Ecto neural progenitor cell (in vitro differentiated cells): ENCODE measurements at regions not wholly inside any gene's neighbourhood (a gene's known extent, or its start where the extent isn't known, plus 50 kb on each side); places are given as distances from the start of the nearest gene placed in this dataset.

Experiments
- DNase-seq: peaks from one replicate; pipeline ENCODE4 v3.0.0-alpha.2; 2018; ENCODE audit warnings: low spot score

DNA sequence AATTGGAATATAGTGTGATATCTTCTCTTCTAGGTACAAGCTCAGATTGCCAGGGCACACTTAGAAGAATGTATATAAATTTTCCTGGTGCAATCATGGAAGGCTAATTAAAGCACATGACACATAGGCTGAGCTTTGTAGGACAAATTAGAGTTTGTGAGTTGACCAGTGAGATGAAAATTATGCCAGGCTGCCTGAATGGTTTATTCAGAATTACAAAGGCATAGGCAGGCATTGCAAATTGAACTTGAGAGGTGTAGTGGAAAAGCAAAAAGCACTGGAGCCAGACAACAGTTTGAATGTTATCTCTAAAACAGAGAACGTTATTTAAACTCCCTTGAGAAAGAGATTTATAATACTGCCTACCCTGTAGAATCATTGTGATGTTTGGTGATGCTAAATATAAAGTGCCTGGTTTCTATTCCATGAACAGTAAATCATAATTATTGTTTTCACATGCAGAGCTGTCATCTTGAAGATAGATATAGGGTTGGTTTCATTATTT, 712.1 kb downstream of the TBC1D32 start:
- no peak for DNase-seq

DNA sequence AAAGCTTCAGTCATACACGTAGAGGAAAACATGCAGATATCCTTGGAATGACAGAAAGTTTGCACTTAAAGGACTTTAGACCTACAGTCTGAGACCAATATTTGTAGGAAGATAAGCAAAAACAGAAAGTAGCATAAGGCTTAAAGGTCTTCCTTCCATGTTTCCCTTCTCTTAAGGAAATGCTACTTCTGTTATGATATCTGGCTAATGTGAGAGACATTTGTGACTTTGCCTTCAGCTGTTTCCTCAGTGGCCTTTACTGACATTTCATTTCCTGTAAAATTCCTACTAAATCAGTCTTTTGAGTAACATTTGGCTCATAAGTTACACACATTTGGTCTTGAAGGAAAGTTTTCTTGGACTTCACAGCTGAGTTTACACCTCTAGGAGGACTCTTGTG, 713.4 kb downstream of the TBC1D32 start:
- no peak for DNase-seq

DNA sequence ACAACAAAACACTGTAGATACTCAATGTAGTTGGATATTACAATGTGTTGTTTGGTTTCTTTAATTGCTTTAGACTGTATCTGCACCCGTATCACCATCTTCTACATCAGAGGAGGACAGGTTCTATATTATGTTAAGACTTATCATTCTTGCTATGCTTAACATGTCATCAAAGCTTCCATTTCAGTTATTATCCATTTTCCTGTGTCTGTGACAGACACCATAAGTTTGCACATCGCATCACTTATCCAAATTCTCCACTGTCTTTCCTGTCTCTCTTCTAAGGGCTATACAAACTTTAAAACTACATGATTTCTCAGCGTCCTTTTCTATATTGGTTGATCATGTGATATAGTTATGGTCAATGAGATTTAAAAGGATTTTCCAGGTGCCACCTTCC, 719.0 kb downstream of the TBC1D32 start:
- DNase-seq: no peak

DNA sequence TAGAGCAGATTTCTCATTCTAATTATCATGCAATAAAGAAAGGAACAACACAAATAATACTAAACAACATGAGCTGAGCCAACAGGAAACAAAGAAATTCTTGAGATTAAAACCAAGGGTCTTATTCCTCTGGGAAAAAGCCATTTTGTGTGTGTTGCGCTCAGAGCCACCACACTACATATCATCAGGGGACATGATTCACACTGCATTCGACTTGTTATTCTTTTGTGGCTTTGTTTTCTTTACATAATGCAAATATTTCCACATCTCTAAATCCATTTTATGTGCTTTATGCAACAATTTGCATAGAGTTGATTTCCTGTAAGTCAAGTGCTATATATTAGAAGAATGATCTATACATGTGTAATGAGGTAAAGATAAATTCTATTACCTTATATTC, 719.6 kb downstream of the TBC1D32 start:
- DNase-seq: no peak

DNA sequence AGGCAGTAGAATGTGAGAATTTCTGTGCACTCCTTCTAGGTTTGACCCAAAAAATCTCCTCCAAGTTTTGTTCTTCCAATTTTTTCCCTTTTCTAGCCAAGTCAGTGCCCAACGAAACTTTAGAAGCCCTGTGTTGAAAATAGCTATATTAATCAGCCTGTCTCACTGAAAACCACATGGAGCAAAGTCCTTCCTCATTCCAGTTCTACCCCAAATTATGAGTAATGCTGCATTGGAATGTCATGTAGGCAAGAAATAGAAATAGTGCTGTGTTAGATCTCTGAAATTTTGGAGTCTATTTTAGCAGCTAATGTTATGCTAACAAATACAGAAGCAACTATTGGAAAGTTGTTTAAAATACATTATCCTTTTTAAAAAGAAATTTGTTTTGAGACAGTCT, 725.5 kb downstream of the TBC1D32 start:
- DNase-seq: no peak

DNA sequence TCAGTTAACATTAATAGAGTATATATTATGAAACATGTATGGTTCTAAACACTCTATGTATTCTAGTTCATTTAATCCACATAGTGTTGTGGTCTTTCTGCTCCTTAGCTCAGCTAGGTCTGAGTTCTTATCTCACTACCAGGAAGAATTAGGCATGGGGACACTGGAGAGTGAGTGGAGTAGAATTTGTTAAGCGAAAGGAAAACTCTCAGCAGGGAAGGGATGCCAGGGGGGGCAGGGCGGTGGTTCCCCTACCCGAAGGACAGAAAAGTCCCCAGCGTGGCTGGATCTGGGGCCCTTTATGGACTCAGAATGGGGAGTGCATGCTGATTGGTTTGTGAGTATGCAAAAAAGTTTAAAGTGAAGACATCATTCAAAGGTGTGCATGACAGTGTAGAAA, 727.5 kb downstream of the TBC1D32 start:
- no peak for DNase-seq

DNA sequence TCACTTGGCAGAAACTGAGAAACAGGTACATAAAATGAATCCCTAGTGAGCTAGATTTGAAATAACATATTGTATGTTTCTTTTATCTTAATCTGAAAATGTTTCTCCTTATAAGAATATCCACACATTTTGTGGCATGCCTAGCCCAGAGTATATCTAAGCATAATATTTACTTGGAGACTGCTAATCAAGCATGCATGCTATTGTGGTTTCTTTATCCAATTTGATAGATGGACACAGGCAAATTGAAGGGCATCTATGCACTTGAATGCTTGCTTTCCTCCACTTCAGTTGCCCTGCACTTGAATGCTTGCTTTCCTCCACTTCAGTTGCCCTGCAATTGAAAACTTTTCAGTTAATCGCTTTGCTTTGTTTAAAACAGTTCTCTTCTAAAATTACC, 729.8 kb downstream of the TBC1D32 start:
- no peak for DNase-seq

DNA sequence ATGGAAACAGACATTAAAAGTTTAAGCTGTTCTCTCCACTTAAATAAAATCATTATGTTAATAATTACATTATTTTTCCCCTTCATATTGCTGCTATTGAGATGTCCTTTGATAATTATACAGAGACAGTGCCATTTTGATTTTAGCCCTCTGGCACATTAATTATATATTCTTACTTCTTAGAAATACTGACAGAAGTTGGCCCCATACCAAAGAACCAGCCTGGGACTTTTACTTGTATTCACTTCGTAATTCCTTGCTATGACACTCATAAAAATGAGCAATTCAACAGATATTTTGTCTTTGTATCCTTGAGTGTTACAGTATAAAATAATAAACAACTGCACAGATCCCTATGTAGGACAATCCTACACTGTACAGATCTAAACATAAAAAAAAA, 743.7 kb downstream of the TBC1D32 start:
- no peak for DNase-seq

DNA sequence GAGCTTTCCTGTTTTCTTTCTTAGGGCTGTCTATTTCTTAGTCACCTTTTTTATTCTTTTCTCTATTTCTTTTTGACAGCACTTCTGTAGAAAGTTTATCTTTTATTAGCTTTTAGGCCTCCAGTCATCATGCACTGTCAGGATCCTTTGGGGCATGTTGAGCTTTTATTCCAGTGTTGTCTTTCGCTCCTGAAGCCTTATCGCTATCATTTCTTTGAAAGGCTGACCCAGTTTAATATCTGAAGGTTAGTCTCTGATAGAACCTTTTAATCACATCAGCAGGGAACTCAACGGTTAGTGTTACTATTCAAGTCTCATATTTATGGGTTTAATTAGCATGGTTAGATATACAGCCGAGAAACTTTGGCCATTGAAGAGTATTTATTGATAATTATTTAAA, 745.9 kb downstream of the TBC1D32 start:
- DNase-seq: no peak

DNA sequence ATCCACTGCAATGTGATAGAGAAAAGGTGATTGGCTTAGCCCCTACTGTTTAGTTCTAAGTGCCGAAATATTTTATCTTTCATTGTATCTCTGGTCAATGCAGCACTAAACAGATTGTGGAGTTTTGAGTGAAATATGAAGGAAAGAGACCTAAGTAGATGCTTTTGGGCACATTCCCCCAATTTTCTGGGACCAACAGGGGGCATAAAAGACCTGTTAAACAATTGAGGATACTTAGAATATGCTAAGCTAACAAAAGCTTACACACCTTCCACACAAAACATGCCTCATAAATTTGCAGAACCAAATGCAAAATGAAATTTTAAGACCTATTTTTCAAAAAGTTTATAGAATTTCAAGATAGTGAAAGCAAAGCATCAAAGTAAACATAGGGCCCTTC, 746.9 kb downstream of the TBC1D32 start:
- DNase-seq: no peak

DNA sequence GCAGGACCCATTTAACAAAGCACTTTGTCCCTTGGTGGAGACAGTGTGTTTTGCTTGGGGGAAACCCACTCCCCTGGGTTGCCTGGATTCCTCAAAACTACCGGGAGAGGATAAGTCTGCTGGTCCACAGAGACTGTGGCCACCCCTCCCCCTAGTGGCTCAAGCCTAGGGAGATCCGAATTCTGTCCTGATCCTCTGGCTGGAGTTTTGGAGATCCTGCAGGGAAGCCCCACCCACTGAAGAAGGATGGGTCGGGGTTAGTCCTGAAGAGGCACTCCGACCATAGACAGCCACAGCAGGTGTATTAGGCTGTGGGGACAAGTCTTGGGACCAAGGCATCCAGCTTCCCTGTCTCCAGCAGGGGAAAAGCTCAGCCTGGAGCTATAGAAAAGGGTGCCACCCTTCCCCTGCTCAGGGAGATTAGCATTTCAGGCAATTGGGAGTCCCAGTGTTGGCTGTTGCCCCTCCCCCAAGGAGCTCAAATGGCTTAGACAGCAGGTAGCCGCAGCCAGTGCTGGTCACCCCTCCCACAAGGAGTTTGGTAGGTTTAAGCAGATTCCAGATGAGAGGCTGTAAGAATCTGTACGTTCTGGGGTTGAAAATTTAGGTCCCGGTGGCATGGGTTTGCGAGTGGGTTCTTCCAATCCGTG, 750.0 kb downstream of the TBC1D32 start:
- peak; percentile 42 for DNase-seq

DNA sequence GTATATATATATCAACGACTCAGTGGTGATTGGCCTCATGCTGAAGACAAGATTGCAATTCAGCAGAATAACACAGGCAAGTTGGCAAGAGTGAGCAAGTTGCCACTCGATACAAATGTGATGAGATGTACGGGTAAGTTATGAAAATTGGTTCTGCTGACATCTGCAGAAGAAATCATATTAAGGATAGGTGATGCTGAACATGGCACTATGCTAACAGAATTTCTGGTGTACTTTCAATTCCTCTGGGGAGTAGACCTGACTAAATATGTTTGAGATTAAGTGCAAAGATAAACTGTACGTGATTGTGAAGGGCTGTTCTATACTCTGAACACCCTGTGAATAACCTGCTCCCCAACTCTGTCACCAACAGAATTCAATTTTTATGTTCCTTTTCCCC, 758.2 kb downstream of the TBC1D32 start:
- no peak for DNase-seq

DNA sequence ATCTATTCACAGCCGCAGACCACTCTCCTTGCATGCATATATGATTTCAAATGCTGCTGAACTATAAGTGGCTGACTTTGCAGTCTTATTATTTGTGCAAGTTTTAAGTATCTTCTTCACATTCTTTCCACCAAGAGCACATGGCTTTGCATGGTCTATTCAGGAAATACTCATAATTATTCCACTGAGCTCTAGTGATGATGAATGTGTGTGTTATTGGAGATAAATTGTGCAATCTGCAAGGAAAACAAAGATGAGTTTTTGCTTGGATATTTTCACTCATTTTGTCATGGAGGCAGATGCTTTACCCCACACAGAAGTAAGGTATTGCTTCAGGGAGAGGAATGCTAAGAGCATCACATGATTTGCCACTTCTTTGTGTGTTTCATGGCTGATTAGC, 764.6 kb downstream of the TBC1D32 start:
- DNase-seq: no peak

DNA sequence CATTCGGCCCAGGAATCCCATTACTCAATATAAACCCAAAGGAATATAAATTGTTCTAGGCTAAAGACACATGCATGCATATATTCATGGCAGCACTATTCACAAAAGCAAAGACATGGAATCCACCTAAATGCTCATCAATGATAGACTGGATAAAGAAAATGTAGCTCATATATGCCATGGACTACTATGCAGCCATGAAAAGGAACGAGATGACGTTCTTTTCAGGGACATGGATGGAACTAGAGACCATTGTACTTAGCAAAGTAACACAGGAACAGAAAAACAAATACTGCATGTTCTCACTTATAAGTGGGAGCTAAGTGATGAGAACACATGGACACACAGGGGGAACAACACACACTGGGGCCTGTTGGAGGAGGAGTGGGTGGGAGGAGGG, 769.5 kb downstream of the TBC1D32 start:
- DNase-seq: no peak

DNA sequence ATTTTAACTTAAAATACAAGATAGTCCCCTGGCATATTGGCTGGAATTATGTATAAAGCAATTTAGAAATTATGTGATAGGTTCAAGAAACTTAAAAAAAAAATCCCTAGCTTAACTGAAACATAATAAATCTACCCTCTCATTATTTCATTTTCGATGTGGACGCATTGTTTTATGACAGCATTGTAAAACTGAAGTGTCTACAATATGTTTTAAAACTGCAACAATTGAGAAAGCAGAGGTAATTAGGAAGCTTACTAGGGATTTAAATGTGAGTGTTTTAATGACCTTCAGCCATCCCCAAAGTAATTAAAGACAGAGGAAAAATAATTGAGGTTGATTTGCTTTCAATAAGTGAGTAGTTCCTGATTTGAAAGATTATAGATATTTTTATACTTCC, 776.0 kb downstream of the TBC1D32 start:
- no peak for DNase-seq

DNA sequence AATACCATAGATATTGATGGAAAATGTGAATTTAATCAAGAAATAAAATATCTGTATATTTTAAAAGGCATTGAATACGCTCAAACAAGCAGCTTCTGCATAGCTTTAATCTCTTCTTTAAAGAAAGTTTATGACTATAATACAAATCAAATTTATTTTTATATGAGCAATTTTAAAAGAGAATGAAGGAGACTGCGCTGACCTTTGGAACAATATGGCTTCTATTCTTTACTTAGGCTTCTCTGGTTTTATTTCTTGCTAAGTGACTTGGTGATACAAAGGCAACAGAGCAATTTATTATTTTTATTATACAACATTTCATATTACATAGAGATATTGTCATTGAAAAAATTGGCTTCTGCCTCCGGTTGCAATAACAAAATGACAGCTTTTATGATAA, 776.7 kb downstream of the TBC1D32 start:
- no peak for DNase-seq

DNA sequence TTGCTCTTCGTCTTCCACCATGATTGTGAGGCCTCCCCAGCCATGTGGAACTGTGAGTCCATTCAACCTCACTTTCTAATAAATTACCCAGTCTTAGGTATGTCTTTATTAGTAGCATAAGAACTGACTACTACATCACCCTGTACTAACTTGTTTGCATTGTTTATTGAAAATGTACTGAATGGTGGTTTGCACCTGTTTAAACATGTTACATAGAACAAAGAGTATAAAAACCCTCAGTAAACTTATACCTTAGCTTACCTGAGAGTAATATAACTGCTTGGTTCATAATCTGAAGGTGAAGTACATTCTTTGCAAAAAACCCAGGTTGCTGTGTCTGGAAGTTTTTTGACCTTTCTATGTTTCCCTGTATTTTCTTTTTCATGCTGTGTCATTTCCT, 777.8 kb downstream of the TBC1D32 start:
- DNase-seq: no peak

DNA sequence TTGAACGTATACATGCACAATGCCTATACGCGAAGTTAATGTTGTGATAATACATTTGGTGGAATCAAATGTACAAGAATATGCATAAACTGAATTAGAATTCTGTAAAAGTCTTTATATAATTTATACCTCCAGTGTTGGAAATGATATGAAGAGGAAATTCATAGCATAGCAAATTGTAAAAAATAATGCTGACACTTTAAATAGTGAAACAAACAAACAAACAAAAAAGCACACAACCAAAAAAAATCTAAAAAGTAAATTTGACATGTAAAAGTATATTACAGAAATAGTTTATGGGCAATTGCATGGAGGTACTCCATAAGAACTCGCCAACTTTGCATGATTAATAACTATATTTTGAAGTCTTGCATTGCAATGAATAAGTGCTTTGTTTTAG, 780.9 kb downstream of the TBC1D32 start:
- DNase-seq: no peak

DNA sequence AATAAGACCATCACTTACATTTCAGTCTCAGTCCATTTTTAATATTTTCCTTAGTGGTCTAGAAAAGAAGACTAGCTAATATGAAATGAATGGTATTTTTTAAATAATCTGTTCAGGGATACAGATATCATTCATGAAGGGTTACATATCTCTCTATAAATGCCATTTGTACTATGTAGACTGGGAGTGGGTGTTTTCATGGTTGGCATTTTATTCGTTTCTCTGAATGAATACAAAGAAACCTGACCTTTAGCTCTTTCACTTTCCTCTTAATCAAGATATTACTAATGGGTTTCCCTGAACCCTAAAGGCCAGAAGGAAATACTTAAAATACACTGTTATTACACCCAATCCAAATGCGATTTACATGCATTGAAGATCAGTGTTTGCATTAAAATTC, 788.9 kb downstream of the TBC1D32 start:
- no peak for DNase-seq

DNA sequence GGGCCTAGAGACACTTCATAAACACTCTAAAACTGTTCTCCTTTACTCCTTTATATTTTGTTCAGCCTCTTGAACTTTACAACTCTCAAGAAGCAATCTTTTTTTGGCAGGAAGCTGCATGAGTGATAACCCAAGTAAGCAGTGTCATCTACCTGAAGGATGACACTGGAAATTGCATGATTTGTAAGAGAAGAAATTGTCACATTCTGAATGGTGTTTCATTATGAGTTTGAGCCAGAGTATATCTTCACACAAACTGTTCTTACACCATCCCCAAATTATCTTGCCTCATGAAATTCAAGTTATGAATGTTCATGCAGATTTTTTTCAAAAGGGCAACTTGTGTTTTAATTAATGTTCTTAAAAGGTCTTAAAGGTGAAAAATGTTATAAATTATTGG, 799.3 kb downstream of the TBC1D32 start:
- DNase-seq: no peak

DNA sequence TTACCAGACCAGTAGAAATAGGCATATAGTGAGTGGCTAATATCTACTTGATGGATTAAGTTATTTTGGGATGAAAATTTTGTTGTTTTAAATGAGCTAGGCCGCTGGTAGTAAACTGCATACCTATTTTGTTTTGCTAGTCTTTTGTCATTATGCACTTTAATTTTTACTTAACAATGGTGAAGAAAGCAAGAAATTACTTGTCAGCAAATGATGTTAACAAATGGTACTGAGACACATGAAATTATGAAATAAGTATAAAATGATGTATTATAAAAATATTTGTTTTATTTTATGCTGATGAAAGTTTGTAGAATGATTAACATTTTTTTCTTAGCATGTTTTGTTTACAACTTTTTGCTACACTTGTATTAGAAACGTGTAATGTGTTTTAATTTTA, 807.7 kb downstream of the TBC1D32 start:
- no peak for DNase-seq

DNA sequence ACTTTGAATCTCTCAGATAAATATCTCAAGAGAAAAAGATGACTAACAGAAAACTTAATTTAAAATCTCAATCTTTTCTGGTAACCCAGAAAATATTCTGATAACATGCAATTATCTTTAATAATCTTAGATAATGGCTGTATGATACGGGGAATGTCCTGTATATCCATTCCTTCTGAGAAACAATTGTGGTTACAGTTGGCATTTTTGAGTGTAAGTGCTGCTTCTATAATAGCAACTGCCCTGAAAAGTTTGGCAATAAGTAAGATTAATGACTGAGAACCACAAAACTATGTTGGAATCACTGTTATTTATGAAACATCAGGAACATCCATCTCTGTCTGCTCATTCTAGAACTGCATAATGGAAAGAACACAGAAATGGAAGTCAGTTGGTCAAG, 819.7 kb downstream of the TBC1D32 start:
- no peak for DNase-seq

DNA sequence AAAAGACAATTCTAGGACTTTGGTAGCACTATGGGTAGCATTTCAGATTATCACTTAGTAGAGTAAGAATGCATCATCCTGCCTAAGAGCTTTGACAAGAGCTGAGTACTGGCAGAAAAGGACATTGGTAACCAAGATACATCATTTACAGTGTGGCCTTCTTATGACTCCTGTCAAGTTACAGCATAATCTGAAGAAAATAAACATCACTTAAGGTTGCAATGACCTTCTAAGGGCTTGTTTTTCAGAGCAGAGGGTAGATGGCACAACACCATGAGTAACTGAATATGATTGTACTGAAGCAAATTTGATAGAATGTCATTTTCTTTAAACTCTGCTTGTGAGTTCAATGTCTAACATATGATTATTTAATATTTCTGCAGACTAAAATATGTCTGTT, 822.6 kb downstream of the TBC1D32 start:
- no peak for DNase-seq

DNA sequence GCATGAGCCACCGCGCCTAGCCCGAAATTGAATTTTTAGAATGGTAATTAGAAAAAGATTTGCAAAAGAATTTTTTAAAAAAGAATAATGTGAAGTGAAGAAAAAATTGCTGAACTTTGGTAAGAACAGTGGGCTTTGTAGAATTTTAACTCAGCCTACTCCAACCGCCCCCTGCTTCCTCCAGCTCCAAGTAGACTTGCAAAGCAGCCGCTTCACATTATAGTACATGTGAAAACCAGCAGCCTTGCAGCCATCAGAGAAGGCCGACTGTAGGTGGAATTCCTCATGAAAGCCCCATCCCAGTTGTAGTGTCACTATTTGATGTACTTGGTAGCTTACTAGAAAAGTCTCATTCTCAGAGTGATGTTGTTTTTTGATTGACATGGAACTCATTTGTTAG, 835.6 kb downstream of the TBC1D32 start:
- DNase-seq: no peak

DNA sequence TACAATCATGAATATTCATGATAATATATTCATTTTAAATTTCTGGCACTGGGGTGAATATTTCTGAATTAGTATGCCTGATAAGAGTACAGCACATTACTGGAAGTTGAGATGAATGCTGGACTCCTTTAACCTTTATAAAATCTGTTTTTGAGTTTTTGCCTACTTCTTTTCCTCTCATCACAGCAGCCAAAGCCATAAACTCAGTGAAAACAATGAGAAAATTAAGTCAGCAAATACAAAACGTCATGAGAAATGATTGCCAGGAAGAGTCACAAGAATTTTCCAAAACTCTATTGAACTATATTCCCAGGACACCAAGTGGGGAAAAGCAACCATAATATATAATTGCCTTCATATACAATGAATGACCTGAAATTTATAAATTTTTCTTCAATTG, 837.6 kb downstream of the TBC1D32 start:
- DNase-seq: no peak
